Testis (tissue), 2 donors: ENCODE measurements at regions not wholly inside any gene's neighbourhood (a gene's known extent, or its start where the extent isn't known, plus 50 kb on each side); places are given as distances from the start of the nearest gene placed in this dataset.

Experiments used
- DNase-seq: peaks from one replicate; pipeline ENCODE4 v3.0.0-alpha.2; 2019
- H3K27ac ChIP-seq, 2 donors: fragments of 200-600 bp; sonication (generic); one replicate each; pipeline ENCODE4 v1.5.1; 2019
- H3K27me3 ChIP-seq: fragments of 200-600 bp; sonication (generic); one replicate; pipeline ENCODE4 v1.5.1; 2019
- H3K36me3 ChIP-seq: fragments of 200-600 bp; sonication (generic); one replicate; pipeline ENCODE4 v1.5.1; 2017; ENCODE audit warnings: low read depth; ENCODE audit errors: missing control alignments
- H3K4me1 ChIP-seq: fragments of 200-600 bp; sonication (generic); one replicate; pipeline ENCODE4 v1.5.1; 2019
- H3K4me3 ChIP-seq, 2 donors: fragments of 200-600 bp; sonication (generic); one replicate each; pipeline ENCODE4 v1.5.1; 2017 to 2019
- H3K9me3 ChIP-seq: fragments of 200-600 bp; sonication (generic); one replicate; pipeline ENCODE4 v1.5.1; 2017
- CTCF ChIP-seq, 3 experiments: fragments of 450-650 bp in 2 of 3; fragments of 200-600 bp in 1 of 3; sonication (generic) in 1 of 3; IDR thresholded peaks; one replicate each; pipeline ENCODE4 v1.5.1; 2016 to 2019; ENCODE audit warnings: antibody characterized with exemption in 3 of 3, mild to moderate bottlenecking in 2 of 3, moderate library complexity in 1 of 3
- POLR2A ChIP-seq: fragments of 450-650 bp; IDR thresholded peaks from one replicate; pipeline ENCODE4 v1.6.1; 2017; ENCODE audit warnings: antibody characterized with exemption, mild to moderate bottlenecking, moderate library complexity
- WGBS, 2 donors: methylation state at CpG; one replicate each; pipeline ENCODE4 v1.1.5; 2018; 5-methylcytosine and 5-hydroxymethylcytosine counted together
- intact Hi-C: fragments of 100-400 bp; cut with DNase I; formaldehyde crosslinking; loops from one replicate; pipeline ENCODE4 v1.15.1; 2023; ENCODE audit warnings: low total_unique reads

DNA sequence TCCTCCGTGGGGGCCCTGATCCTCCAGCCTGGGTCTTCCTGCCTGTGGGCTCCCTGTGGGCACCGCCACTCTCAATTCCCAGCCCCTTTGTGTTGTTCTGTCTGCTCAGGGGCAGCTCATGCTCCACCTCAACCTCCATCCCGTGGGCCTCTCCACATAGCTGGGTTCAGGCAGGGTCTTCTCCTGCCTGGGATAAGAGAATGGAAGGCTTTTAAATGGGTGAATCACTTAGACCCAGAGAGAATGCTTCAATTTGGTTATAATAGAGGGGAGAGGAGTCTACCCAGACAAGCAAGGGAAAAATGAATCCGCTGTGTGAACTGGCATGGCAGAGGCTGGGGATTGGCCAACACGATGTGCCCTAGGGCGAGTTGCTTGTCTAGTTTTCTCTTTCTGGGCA is 138.4 kb upstream of the MYCN start:
- Histone ChIP-seq H3K27ac (no peak overlapping the region), H3K4me3 (no peak overlapping the region), H3K4me1 (peaks cover 8% of the 10 kb centered on the region), H3K27me3 (no peaks in the 10 kb centered on the region), H3K9me3 (no peaks in the 10 kb centered on the region), H3K36me3 (no peaks in the 10 kb centered on the region)
- WGBS, 2 donors = 95 to 96% methylated on average over 6 of the region's 6 CpGs
- TF ChIP-seq CTCF (IDR thresholded peaks at IDR 0.05) (no peak), POLR2A (no peak)
- no peak for DNase-seq
- intact Hi-C loops = no loop called here

GRCh38 chr2:15802657-15803542 is 137.4 kb upstream of the MYCN start:
- peaks cover 8% of the 10 kb centered on the region for H3K4me1 ChIP-seq
- H3K9me3 ChIP-seq = no peaks in the 10 kb centered on the region
- WGBS, 2 donors = 67 to 70% methylated on average over 10 of the region's 10 CpGs
- no peak for TF ChIP-seq CTCF (IDR thresholded peaks at IDR 0.05)
- TF ChIP-seq POLR2A = no peak
- no peak for DNase-seq
- H3K27ac ChIP-seq = no peak overlapping the region
- no peaks in the 10 kb centered on the region for H3K27me3 ChIP-seq
- intact Hi-C loops = no loop called here
- no peak overlapping the region for H3K4me3 ChIP-seq
- H3K36me3 ChIP-seq = no peaks in the 10 kb centered on the region

DNA sequence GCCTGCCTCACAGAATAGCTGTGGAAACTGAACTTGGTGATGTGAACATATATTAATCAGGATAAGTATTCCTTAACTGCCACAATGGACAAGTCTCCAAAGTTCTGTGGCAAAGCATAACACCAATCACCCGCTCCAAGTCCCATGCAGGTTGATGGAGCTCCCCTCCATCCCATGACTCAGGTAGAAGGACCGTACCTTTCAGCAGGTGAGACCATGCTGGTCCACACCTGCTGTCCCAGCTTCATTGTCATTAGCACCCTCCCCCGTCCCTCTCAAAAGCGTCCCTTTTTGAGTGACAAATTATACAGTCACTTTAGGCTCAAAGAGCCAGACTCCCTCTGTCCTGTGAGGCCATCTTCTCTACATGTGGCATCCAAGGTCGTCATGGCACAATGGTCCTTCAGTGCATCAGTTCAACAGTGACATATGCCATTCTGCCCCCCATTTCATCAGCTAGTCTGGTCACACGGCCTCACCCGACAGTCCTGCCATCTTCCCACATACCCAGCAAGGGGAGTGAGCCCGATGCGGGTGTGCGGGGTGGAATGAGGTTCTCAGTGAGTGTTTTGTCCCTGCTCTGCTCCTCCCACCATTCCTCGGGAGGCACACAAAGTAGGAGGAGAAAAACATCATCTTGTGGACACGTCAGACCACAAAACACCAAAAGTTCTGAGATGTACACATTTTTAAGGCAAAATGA is 136.7 kb upstream of the MYCN start:
- Histone ChIP-seq H3K4me1 (peaks cover 2% of the 10 kb centered on the region), H3K27ac (no peak overlapping the region), H3K36me3 (no peaks in the 10 kb centered on the region), H3K9me3 (no peaks in the 10 kb centered on the region), H3K27me3 (no peaks in the 10 kb centered on the region), H3K4me3 (no peak overlapping the region)
- 84 to 95% methylated on average over 12 of the region's 12 CpGs for WGBS, 2 donors
- DNase-seq = no peak
- TF ChIP-seq CTCF (IDR thresholded peaks at IDR 0.05) = no peak
- TF ChIP-seq POLR2A = no peak
- intact Hi-C loops = no loop called here

- DNase-seq = no peak
- Histone ChIP-seq H3K9me3 (no peaks in the 10 kb centered on the region), H3K4me3 (no peak overlapping the region), H3K4me1 (no peaks in the 10 kb centered on the region), H3K27ac (no peak overlapping the region), H3K27me3 (no peaks in the 10 kb centered on the region), H3K36me3 (no peaks in the 10 kb centered on the region)
- 93 to 96% methylated on average over 1 of the region's 1 CpG for WGBS, 2 donors
- no peak for TF ChIP-seq CTCF (IDR thresholded peaks at IDR 0.05)
- no peak for TF ChIP-seq POLR2A
- intact Hi-C loops = no loop called here
These were observed 136.1 kb upstream of the MYCN start for GRCh38 chr2:15804246-15804619.
